ENCODE measurements at regions not wholly inside any gene's neighbourhood (a gene's known extent, or its start where the extent isn't known, plus 50 kb on each side); places are given as distances from the start of the nearest gene placed in this dataset.

GRCh38 chr13:97715763-97716162 lies 237.7 kb upstream of the IPO5 start:
- no peak for DNase-seq (ENCODE audit: low read depth, low spot score)
- no peak for TF ChIP-seq TCF7L2 (IDR thresholded peaks at IDR 0.05; ENCODE audit: low read depth, low read length)
- TF ChIP-seq POLR2AphosphoS5 (IDR thresholded peaks at IDR 0.05; ENCODE audit: low read depth, low read length), result no peak
- TF ChIP-seq SIN3A (IDR thresholded peaks at IDR 0.05; ENCODE audit: borderline replicate concordance, insufficient read depth, low read depth, low read length), result no peak
- TF ChIP-seq, protein P1, sequence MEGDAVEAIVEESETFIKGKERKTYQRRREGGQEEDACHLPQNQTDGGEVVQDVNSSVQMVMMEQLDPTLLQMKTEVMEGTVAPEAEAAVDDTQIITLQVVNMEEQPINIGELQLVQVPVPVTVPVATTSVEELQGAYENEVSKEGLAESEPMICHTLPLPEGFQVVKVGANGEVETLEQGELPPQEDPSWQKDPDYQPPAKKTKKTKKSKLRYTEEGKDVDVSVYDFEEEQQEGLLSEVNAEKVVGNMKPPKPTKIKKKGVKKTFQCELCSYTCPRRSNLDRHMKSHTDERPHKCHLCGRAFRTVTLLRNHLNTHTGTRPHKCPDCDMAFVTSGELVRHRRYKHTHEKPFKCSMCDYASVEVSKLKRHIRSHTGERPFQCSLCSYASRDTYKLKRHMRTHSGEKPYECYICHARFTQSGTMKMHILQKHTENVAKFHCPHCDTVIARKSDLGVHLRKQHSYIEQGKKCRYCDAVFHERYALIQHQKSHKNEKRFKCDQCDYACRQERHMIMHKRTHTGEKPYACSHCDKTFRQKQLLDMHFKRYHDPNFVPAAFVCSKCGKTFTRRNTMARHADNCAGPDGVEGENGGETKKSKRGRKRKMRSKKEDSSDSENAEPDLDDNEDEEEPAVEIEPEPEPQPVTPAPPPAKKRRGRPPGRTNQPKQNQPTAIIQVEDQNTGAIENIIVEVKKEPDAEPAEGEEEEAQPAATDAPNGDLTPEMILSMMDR (IDR thresholded peaks at IDR 0.05), result no peak
- TF ChIP-seq REST (IDR thresholded peaks at IDR 0.05; ENCODE audit: insufficient read depth in 1 of 2, low read depth in 2 of 2, low read length in 1 of 2), result no peak
- Histone ChIP-seq H3K36me3 (ENCODE audit: control insufficient read depth, insufficient read depth, low read length) (no peaks in the 10 kb centered on the region), H3K27ac (ENCODE audit: low read length) (no peak overlapping the region), H3K4me1 (ENCODE audit: control insufficient read depth, insufficient read depth, low read length) (no peaks in the 10 kb centered on the region), H3K4me3 (ENCODE audit: low read depth in 2 of 2, low read length in 2 of 2) (no peak overlapping the region), H3K9me3 (ENCODE audit: control insufficient read depth, insufficient read depth, low read depth, low read length) (no peaks in the 10 kb centered on the region), H3K27me3 (ENCODE audit: control insufficient read depth, insufficient read depth, low read length) (no peaks in the 10 kb centered on the region)
- in situ Hi-C loops (cut with HindIII; ENCODE audit: low pct_unique_long_range_greater_than_20kb, low sequenced_read_pairs), result no loop called here
- intact Hi-C loops (cut with micrococcal nuclease; ENCODE audit: unreplicated experiment), result no loop called here
- ChIA-PET CTCF (no interaction called here), POLR2A (no interaction called here)
- no TSS peak for BruUV-seq (replicated peaks)
- no peak for ATAC-seq

DNA sequence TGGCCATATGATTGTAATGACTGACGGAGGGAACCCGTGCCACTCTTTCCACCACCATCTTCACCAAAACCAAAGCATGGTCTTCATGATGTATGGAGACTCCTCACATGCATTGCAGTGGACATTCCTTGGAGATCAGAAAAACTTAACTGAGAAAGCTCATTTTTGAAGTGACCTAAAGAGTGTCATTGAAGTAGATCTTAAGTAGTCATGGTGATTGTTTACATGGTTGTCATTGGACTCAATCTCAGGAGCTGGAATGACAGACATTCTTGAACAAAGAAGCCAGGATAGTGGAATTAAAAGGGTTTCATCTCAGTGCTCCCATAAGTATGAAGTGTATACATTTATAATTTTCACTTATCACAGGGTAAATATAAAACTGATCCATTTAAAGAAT lies 236.7 kb upstream of the IPO5 start:
- H3K27me3 ChIP-seq (ENCODE audit: control insufficient read depth, insufficient read depth, low read length), result no peaks in the 10 kb centered on the region
- ChIA-PET POLR2A (no interaction called here), CTCF (interaction anchor here (0.6 kb wide), 1 partner anchor 18 kb away, joined by 12 read pairs; no protein-coding TSS in a partner anchor)
- no peaks in the 10 kb centered on the region for H3K9me3 ChIP-seq (ENCODE audit: control insufficient read depth, insufficient read depth, low read depth, low read length)
- H3K4me3 ChIP-seq (ENCODE audit: low read depth in 2 of 2, low read length in 2 of 2), result no peak overlapping the region
- no peak overlapping the region for H3K27ac ChIP-seq (ENCODE audit: low read length)
- no peaks in the 10 kb centered on the region for H3K4me1 ChIP-seq (ENCODE audit: control insufficient read depth, insufficient read depth, low read length)
- TF ChIP-seq, protein P1 (IDR thresholded peaks at IDR 0.05), result no peak
- no peak for TF ChIP-seq POLR2AphosphoS5 (IDR thresholded peaks at IDR 0.05; ENCODE audit: low read depth, low read length)
- no peak for TF ChIP-seq TCF7L2 (IDR thresholded peaks at IDR 0.05; ENCODE audit: low read depth, low read length)
- TF ChIP-seq SIN3A (IDR thresholded peaks at IDR 0.05; ENCODE audit: borderline replicate concordance, insufficient read depth, low read depth, low read length), result no peak
- no peak for TF ChIP-seq REST (IDR thresholded peaks at IDR 0.05; ENCODE audit: insufficient read depth in 1 of 2, low read depth in 2 of 2, low read length in 1 of 2)
- in situ Hi-C loops (cut with HindIII; ENCODE audit: low pct_unique_long_range_greater_than_20kb, low sequenced_read_pairs), result no loop called here
- DNase-seq (ENCODE audit: low read depth, low spot score), result no peak
- no TSS peak for BruUV-seq (replicated peaks)
- no peaks in the 10 kb centered on the region for H3K36me3 ChIP-seq (ENCODE audit: control insufficient read depth, insufficient read depth, low read length)
- no peak for ATAC-seq
- intact Hi-C loops (cut with micrococcal nuclease; ENCODE audit: unreplicated experiment), result no loop called here
